Activated T-helper 1 cell treated with anti-CD3 and anti-CD28 coated beads, Interleukin-12 subunit alpha, Interleukin-12 subunit beta, Interleukin-2, Interleukin-4 antibody, amounts not matched to agents 30 ng/mL and 10 ng/mL and 1 ng/mL, durations not matched to agents 14 hours and 24 hours and 36 hours (primary cell): ENCODE measurements at regions not wholly inside any gene's neighbourhood (a gene's known extent, or its start where the extent isn't known, plus 50 kb on each side); places are given as distances from the start of the nearest gene placed in this dataset.

Source experiments
- DNase-seq: peaks from one replicate; pipeline ENCODE4 v3.0.0; 2021; ENCODE audit warnings: low spot score
- H3K27ac Mint-ChIP-seq: one replicate; pipeline ENCODE4 v1.8.0; 2021; ENCODE audit warnings: mild to moderate bottlenecking, mixed read lengths
- H3K27me3 Mint-ChIP-seq: one replicate; pipeline ENCODE4 v1.8.0; 2022; ENCODE audit warnings: mild to moderate bottlenecking, moderate library complexity, mixed read lengths; ENCODE audit not compliant: insufficient read depth
- H3K36me3 Mint-ChIP-seq: one replicate; pipeline ENCODE4 v1.8.0; 2021; ENCODE audit warnings: low read depth, mixed read lengths
- H3K4me1 Mint-ChIP-seq: one replicate; pipeline ENCODE4 v1.8.0; 2021; ENCODE audit warnings: low read depth, mixed read lengths
- H3K4me3 Mint-ChIP-seq: one replicate; pipeline ENCODE4 v1.8.0; 2021; ENCODE audit warnings: mild to moderate bottlenecking, moderate library complexity, mixed read lengths
- H3K9me3 Mint-ChIP-seq: one replicate; pipeline ENCODE4 v1.8.0; 2021; ENCODE audit warnings: mixed read lengths
- intact Hi-C: fragments of 100-400 bp; cut with micrococcal nuclease; formaldehyde crosslinking; loops from one replicate; pipeline ENCODE4 v1.15.1; 2024

GRCh38 chrX:109847257-109848187 lies 114.5 kb upstream of the ACSL4 start:
- Mint-ChIP-seq H3K4me3 (no peak overlapping the region), H3K9me3 (no peaks in the 10 kb centered on the region), H3K27me3 (no peaks in the 10 kb centered on the region), H3K4me1 (peaks cover 24% of the 10 kb centered on the region), H3K27ac (peak overlapping the region; percentile 64), H3K36me3 (no peaks in the 10 kb centered on the region)
- intact Hi-C loops = no loop called here
- no peak for DNase-seq

DNA sequence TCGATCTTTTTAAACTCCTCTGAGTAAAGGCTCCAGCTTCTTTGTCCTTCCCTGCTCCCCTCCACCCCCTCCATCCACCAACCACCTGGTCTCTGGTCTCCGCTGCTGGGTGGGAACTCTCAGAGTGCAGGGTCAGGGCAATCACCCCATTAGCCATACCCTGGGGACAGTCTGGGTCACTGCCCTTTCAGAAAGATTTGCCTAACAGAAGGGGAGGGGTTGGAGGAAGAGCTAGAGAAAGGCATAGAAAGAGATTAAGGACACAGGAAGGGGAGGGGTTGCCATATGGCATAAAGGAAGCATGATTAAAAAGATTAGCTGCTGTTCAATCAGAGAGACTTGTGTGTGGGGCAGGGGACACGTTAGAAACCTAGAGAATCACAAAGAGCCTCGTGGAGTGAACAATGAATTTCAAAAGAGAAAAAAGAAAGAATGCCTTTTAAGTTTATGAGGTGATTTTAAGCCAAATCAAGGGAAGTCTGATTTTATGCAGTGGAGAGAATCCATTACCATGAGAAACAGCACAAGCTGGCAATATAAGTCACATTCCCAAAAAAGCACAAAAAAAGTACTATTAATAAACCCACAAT lies 115.5 kb upstream of the ACSL4 start:
- H3K4me1 Mint-ChIP-seq = peaks cover 24% of the 10 kb centered on the region
- H3K27me3 Mint-ChIP-seq = no peaks in the 10 kb centered on the region
- H3K4me3 Mint-ChIP-seq = no peak overlapping the region
- H3K27ac Mint-ChIP-seq = no peak overlapping the region
- H3K36me3 Mint-ChIP-seq = no peaks in the 10 kb centered on the region
- no peaks in the 10 kb centered on the region for H3K9me3 Mint-ChIP-seq
- DNase-seq = no peak
- intact Hi-C loops = no loop called here

GRCh38 chrX:109854096-109854495 lies 121.0 kb upstream of the ACSL4 start:
- no peaks in the 10 kb centered on the region for H3K9me3 Mint-ChIP-seq
- H3K4me1 Mint-ChIP-seq = peaks cover 5% of the 10 kb centered on the region
- no peaks in the 10 kb centered on the region for H3K36me3 Mint-ChIP-seq
- no peak for DNase-seq
- no peak overlapping the region for H3K4me3 Mint-ChIP-seq
- peaks cover 2% of the 10 kb centered on the region for H3K27me3 Mint-ChIP-seq
- intact Hi-C loops = no loop called here
- H3K27ac Mint-ChIP-seq = no peak overlapping the region

GRCh38 chrX:109855501-109855900 lies 122.4 kb upstream of the ACSL4 start:
- no peak for DNase-seq
- Mint-ChIP-seq H3K27me3 (peaks cover 2% of the 10 kb centered on the region), H3K36me3 (no peaks in the 10 kb centered on the region), H3K4me3 (no peak overlapping the region), H3K9me3 (no peaks in the 10 kb centered on the region), H3K27ac (no peak overlapping the region), H3K4me1 (peaks cover 5% of the 10 kb centered on the region)
- intact Hi-C loops = loop anchor here (5.0 kb wide), 3 partner anchors 53 to 123 kb away; partner anchors contain the start of gene ACSL4

- Mint-ChIP-seq H3K36me3 (no peaks in the 10 kb centered on the region), H3K9me3 (no peaks in the 10 kb centered on the region), H3K4me1 (peaks cover 5% of the 10 kb centered on the region), H3K27ac (no peak overlapping the region), H3K27me3 (peaks cover 4% of the 10 kb centered on the region), H3K4me3 (no peak overlapping the region)
- no peak for DNase-seq
- intact Hi-C loops = loop anchor here (1.0 to 5.0 kb wide), 4 partner anchors 55 to 144 kb away; partner anchors contain the start of gene ACSL4
Observed at GRCh38 chrX:109856974-109857373, 123.9 kb upstream of the ACSL4 start.

DNA sequence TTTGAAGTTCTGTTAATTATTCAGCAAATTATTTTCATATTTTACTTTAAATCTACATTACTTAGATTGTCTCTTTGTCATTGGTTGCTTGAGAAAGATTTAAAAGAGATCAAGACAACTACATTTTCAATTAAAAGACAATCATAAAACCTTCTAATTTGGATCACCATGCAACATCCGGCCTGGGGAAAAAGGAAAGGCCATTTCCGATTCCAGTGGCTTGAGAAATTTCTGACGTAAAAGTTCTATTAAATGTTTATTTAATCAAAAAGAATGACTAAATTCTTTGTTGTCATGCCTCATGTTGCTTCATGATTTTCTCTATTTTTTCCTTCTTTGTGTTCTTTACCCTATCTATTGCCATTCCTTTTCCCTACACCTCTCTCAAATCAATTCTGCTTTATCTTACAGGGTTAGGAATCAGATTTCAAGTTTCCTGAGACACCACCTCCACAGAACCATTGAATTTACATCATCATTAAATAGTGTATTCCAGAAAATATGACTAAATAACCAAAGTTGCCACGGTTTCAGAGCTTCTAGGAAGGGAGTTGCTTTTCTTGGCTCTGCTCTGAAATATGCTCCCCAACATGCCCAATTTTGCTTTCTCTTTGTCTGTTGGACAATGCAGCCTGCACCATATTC lies 124.6 kb upstream of the ACSL4 start:
- Mint-ChIP-seq H3K4me1 (peaks cover 5% of the 10 kb centered on the region), H3K27me3 (peaks cover 4% of the 10 kb centered on the region), H3K4me3 (no peak overlapping the region), H3K9me3 (no peaks in the 10 kb centered on the region), H3K36me3 (no peaks in the 10 kb centered on the region), H3K27ac (no peak overlapping the region)
- DNase-seq = no peak
- intact Hi-C loops = loop anchor here (1.0 to 5.0 kb wide), 4 partner anchors 55 to 144 kb away; partner anchors contain the start of gene ACSL4

GRCh38 chrX:109858602-109859341 lies 125.7 kb upstream of the ACSL4 start:
- Mint-ChIP-seq H3K9me3 (no peaks in the 10 kb centered on the region), H3K4me1 (peaks cover 5% of the 10 kb centered on the region), H3K36me3 (no peaks in the 10 kb centered on the region), H3K27me3 (peaks cover 4% of the 10 kb centered on the region), H3K4me3 (no peak overlapping the region), H3K27ac (no peak overlapping the region)
- DNase-seq = no peak
- intact Hi-C loops = loop anchor here (5.0 kb wide), 3 partner anchors 56 to 126 kb away; partner anchors contain the start of gene ACSL4

DNA sequence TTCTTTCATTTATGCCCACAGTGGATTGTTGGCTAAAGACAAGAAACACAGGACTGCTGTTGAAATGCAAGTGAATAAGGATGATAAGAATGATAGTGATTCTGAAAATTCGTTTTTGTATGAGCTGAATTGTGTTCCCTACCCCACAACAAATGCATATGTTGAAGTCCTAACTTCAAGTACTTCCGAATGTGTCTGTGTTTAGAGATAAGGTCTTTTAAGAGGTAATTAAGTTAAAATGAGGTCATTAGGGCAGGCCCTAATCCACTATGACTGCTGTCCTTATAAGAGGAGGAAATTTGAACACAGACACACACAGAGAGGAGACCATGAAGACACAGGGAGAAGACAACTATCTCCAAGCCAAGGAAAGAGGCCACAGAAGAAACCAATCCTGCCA lies 126.6 kb upstream of the ACSL4 start:
- H3K27me3 Mint-ChIP-seq = peaks cover 2% of the 10 kb centered on the region
- peaks cover 5% of the 10 kb centered on the region for H3K4me1 Mint-ChIP-seq

DNA sequence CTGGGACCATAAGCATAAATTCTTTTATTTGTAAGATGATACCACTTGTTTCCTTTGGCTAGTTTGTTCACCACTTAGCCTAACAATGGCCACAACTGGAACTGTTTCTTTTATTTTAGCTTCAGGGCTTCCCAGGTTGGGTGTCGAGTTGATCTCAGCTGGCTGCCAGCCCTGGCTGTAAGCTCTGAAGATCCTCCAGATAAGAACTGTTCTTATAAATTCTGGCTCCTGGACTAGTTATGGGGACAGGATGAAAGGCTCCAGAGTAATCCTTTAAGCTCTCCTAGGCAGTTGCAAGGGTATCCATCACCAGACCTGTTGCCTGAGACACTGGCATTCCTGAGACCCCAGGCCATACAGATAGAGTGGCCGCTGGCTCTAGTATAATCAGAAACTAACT lies 129.4 kb upstream of the ACSL4 start:
- DNase-seq = no peak
- Mint-ChIP-seq H3K27me3 (peaks cover 5% of the 10 kb centered on the region), H3K27ac (no peak overlapping the region), H3K36me3 (no peaks in the 10 kb centered on the region), H3K9me3 (no peaks in the 10 kb centered on the region), H3K4me1 (peaks cover 5% of the 10 kb centered on the region), H3K4me3 (no peak overlapping the region)
- intact Hi-C loops = no loop called here

More for the DNA sequence above, 126.6 kb upstream of the ACSL4 start:
- H3K4me3 Mint-ChIP-seq = no peak overlapping the region
- intact Hi-C loops = loop anchor here (5.0 kb wide), 3 partner anchors 57 to 127 kb away; partner anchors contain the start of gene ACSL4
- H3K36me3 Mint-ChIP-seq = no peaks in the 10 kb centered on the region
- no peaks in the 10 kb centered on the region for H3K9me3 Mint-ChIP-seq
- no peak overlapping the region for H3K27ac Mint-ChIP-seq
- DNase-seq = no peak

DNA sequence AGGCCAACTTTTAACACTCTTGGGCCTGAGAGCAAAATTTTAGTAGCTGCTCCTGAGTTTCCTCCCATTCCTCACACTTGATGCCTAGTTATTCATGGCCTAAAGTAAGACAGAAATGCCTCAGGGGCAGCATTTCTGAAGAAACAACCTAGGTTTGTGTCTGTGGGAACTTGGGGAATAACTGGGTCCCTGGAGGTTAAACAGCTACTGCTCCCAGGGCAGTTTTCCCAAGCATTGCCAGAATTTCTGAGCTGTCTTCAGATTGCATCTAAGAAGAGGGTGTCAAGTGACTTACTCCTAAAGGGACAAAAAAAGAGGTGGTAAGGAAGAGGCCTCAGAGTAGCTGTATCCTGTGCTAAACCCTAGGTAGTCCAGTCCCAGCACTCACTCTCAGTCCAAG lies 130.8 kb upstream of the ACSL4 start:
- Mint-ChIP-seq H3K27ac (no peak overlapping the region), H3K9me3 (no peaks in the 10 kb centered on the region), H3K4me1 (no peaks in the 10 kb centered on the region), H3K36me3 (no peaks in the 10 kb centered on the region), H3K4me3 (no peak overlapping the region), H3K27me3 (peaks cover 5% of the 10 kb centered on the region)
- DNase-seq = no peak
- intact Hi-C loops = no loop called here

GRCh38 chrX:109871121-109871888 lies 131.6 kb upstream of the TMEM164 start:
- Mint-ChIP-seq H3K4me1 (no peaks in the 10 kb centered on the region), H3K4me3 (no peak overlapping the region), H3K27me3 (peaks cover 3% of the 10 kb centered on the region), H3K36me3 (no peaks in the 10 kb centered on the region), H3K27ac (no peak overlapping the region), H3K9me3 (no peaks in the 10 kb centered on the region)
- DNase-seq = no peak
- intact Hi-C loops = no loop called here
